SU-DHL-6 (cell line): ENCODE measurements at regions not wholly inside any gene's neighbourhood (a gene's known extent, or its start where the extent isn't known, plus 50 kb on each side); places are given as distances from the start of the nearest gene placed in this dataset.

Experiments
- EZH2phosphoT487 ChIP-seq: fragments of 200-600 bp; sonication (generic), shearing (Covaris generic); conservative IDR thresholded peaks from 2 replicates; pipeline ENCODE4 v1.6.1; 2018; ENCODE audit warnings: mild to moderate bottlenecking, antibody characterized with exemption, low read length, moderate library complexity, mixed read lengths
- TF ChIP-seq, protein P1 (sequence below): fragments of 200-600 bp; sonication (generic); IDR thresholded peaks from one replicate; pipeline ENCODE4 v1.5.1; 2017; ENCODE audit warnings: antibody characterized with exemption, mild to moderate bottlenecking, low read length, moderate library complexity; ENCODE audit not compliant: insufficient read depth, poor library complexity, severe bottlenecking

GRCh38 chr1:148389027-148389339, 94.1 kb downstream of the PPIAL4G start:
- TF ChIP-seq, protein P1, sequence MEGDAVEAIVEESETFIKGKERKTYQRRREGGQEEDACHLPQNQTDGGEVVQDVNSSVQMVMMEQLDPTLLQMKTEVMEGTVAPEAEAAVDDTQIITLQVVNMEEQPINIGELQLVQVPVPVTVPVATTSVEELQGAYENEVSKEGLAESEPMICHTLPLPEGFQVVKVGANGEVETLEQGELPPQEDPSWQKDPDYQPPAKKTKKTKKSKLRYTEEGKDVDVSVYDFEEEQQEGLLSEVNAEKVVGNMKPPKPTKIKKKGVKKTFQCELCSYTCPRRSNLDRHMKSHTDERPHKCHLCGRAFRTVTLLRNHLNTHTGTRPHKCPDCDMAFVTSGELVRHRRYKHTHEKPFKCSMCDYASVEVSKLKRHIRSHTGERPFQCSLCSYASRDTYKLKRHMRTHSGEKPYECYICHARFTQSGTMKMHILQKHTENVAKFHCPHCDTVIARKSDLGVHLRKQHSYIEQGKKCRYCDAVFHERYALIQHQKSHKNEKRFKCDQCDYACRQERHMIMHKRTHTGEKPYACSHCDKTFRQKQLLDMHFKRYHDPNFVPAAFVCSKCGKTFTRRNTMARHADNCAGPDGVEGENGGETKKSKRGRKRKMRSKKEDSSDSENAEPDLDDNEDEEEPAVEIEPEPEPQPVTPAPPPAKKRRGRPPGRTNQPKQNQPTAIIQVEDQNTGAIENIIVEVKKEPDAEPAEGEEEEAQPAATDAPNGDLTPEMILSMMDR, result no peak
- TF ChIP-seq EZH2phosphoT487, result no peak
